NK-92 treated with Interleukin-12 subunit alpha and Interleukin-12 subunit beta, amount 100 ng/mL, for 24 hours (cell line): ENCODE measurements at regions not wholly inside any gene's neighbourhood (a gene's known extent, or its start where the extent isn't known, plus 50 kb on each side); places are given as distances from the start of the nearest gene placed in this dataset.
A peak's percentile ranks its signal among the peaks of the same experiment; 100 is the strongest.

Source experiments
- DNase-seq: peaks from one replicate; lab custom pipeline; 2025; lab: John Stamatoyannopoulos, UW

DNA sequence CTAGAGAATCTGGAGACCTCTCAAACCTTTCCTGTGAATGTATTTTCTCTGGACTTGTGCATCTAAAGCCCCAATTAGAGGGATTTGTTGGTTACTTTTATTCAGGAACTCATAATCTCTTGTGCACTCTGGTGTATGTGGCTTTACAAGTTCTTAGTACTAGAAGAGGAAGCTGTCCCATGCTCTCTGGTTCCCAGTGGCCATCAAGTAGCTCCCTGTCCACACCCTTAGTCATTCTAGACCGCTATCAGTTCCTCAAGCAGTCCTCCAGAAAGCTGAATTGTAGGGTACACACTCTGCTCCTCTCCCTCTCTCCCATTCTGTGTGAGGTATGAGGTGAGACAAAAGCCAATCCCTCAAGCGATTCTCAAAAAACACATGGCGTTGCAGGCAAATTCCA lies 470.3 kb downstream of the PTPRC start:
- DNase-seq, result no peak

DNA sequence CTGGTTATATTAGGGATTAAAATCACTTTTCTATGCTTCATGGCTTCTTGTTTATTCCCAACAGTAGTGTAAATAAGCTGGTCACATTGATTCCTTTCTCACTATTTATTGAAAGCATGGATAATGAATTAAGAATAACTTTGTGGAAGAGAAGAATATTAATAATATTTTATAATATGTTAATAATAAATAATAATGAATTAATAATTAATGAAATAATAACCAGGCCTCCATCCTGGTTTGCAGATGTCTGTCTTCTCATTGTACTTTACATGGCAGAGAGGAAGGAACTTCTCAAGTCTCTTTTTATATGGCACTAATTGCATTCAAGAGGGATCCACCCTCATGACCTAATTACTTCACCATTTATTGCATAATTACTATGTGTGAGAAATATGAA lies 473.5 kb downstream of the PTPRC start:
- DNase-seq, result no peak

DNA sequence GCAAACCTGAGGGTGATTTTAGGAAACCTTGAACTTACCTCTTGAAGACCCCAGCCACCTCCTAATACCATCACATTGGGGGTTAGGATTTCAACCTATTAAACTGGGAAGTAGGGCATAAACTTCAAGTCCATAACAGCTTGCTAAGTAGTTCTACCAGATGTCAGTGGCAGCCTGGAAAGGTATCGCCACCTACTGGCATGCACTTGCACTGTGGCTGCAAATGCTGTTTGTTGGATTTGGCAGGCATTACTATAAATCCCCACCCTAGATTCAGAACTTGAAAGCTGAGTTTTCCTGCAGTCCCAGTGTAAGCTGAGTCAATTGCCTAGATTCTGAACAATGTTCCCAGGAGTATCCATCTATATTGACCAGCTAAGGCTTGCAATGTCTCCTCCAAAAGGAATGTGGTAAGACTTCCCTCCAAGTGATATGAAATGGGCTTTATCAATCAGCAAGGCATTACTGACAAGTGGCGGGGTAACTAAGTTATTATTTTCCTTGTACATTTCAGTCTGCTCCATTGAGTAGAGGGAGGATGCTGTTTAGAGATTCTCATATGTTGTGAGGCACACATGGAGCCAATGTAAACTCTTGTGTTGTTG lies 474.5 kb downstream of the PTPRC start:
- DNase-seq, result peak; percentile 40

DNA sequence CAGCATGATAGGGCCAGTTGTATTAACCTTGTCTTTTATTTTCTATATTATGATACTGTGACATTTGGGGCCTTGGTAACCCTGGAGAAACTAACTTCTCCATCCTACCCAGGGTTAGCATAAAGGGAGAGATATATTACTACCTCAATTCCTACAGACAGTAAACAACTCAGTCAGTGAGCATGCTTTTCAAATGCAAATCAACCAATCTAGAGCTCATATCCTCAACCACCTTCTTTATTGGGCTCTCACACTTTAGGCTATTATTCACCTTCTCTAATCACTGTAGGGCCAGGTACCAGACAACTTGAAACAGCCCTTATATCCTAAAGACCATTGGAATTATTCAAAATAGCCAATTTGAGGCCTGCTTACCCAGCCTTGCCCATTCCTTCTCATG lies 477.6 kb downstream of the PTPRC start:
- DNase-seq, result no peak

DNA sequence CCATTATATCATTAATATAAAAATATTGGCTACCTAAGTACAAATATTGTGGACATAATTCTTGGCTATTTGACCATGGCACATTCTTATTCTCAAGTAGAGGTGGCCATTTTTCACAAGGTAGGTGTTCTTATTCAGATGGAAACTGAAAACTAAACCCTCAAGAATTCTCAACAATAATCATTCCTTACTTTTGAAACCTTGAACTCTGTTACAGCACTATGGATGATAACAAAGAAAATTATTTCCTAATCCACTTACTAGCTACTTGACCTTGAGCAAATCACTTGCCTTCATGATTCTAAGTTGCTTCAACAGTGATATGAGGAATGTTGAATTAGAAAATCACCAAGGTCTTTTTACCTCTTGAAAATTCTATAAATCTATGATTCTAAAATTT lies 482.2 kb downstream of the PTPRC start:
- DNase-seq, result no peak

DNA sequence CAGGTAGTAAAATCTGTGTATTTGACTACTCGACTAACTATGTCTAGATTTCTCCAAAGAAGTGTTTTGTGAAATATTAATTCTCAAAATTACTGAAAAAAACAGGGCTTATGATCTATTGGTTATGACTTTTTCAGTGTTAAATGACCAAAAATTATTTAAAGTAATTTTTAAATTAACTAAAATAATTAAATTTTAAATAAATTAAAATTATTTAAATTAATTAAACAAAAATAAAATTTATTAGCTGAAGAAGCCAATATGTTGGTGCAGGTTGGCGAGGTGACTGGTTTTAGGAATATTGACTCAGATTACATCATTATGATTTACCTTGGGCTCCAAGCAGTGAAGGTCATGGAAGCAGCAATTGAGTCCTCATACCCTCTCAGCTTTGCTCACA lies 483.2 kb downstream of the PTPRC start:
- no peak for DNase-seq

DNA sequence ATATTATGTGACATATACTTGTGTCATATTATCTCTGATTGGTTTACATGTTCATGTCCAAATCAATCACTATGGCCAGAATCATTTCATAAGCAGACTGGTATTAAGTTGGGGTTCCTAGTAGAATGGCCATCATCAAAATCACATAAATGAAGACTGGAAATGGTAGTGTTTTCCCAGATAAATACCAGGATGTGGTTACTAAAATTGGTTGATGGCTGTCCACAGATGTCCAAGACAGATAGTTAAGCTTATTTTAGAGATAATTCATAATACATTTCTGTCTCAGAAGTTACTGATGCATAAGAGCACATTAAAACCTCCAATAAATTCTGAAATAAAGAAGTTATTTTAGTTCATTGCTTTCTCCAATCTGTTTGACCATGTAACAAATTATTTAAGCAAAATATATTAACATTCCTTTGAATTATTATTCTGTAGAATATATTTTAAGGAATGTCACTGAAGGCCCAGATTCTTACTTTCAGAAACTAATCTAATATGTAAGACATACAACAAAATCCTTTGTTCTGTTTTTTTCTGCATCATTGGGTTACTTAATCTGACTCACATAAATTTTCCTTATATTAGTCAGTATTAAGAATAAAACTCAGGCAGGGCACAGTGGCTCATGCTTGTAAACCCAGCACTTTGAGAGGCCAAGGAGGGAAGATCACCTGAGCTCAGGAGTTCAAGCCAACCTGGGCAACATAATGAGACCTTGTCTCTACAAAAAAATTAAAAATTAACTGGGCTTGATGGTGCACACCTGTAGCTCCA lies 483.9 kb downstream of the PTPRC start:
- DNase-seq, result no peak

DNA sequence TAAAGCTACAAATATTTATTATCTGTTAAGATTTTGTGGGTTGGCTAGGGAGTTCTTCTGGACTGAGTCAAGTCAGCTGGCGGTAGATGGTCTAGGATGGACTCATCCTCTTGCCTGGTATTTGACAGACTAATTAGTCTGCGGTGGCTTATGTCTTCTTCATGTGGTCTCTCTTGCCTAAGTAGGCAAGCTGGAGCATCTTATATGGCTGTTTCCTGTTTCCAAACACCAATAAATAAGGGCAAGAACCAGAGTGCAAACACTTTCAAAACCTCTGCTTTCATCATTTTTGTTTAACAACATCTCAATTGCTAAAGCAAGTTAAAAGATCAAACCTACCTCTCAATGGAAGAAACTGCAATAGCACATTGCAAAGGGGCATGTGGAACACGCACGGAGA lies 484.8 kb downstream of the PTPRC start:
- no peak for DNase-seq

DNA sequence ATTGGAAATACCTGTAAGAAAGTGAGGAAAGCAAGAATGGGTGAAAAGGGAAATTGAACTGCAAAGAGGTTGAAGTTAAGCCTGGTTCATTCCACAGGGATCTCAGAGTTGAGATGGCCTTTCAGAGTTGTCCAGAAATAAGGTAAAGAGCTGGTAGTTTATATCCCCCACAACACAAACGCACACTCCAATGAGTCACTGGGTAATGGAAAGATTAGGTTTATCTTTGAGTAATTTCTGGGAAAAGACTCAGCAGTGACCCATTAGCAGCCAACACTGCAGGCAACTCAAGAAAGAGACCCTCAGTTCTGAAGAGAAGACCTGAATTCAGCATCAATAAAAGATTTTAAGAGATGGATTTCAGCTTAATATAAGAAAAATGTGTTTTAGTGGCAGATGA lies 485.5 kb downstream of the PTPRC start:
- no peak for DNase-seq

DNA sequence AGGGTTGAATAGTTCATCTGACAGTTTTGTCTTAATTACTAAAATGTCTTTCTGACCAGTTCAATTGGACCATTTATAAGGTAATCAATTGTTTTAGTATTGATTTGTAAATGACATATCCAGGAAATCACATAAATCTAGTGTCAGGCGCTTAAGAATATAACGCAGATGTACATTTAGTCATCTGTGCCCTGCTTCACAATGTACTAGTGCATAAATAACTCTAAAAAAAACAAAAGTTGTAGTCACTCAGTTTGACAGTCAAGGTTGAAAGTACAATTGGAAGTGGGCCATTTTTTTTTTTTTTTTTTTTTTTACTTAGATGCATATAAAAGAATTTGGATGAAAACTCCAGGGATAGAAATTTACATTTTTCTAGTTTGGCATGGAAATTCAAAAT lies 490.4 kb downstream of the PTPRC start:
- no peak for DNase-seq

DNA sequence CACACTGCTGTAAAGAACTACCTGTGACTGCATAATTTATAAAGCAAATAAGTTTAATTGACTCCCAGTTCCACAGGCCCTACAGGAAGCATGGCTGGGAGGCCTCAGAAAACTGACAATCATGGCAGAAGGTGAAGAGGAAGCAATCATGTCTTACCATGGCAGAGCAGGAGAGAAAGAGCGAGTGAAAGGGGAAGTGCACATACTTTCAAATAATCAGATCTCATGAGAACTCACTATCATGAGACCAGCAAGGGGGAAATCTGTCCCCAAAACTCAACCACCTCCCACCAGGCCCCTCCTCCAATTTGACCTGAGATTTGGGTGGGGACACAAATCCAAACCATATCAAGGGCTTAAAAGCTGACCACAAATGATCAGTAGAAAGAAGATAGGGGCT lies 493.2 kb downstream of the PTPRC start:
- DNase-seq, result no peak

DNA sequence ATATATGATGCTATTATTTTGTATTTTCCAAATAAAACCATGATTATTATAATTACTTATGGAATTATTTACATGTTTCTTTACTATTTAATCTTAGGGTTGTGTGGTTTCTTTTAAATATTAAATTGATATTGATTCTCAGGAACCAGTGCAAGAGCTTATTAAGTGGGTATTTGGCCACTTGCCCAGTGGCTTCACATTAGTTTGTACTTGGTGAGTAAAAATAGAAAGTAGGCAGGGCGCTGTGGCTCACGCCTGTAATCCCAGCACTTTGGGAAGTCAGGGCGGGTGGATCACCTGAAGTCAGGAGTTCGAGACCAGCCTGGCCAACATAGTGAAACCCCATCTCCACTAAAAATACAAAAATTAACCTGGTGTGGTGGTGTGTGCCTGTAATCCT lies 497.1 kb downstream of the PTPRC start:
- no peak for DNase-seq

DNA sequence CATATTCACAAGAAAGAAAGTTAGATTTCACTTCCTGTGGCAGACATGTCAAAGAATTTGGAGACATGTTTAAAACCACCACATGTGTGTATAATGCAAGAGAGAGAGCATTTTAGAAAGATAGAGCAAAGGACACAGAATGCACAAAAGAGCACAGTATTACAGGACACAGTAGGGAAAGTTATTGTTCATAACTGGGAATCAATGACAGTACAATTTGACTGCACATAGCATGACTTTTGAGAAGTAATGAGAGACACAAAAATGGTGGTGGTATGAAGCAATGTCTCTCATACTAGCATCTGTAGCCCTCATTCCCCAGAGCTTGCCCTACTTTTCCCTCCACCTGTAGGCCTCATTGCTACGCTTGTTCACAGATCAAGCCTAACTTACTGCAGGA lies 499.2 kb downstream of the PTPRC start:
- no peak for DNase-seq

DNA sequence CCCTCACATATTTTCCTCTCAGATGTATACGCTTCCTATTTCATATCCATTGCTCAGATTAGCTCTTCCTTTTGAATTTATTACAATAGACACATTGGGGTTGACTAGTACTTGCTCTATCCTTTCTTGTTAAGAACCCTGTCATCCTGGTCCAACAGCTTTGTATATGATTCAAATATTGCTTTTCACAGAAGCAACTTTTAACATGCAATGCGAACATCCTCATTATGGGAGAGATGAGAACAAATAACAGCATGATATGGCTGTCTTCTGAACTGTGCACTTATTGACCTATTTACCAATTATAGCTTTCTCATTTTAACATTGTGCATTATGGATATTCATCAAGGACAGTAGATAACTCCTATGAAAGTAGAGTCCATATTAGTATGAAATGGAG lies 510.8 kb downstream of the PTPRC start:
- DNase-seq, result no peak

DNA sequence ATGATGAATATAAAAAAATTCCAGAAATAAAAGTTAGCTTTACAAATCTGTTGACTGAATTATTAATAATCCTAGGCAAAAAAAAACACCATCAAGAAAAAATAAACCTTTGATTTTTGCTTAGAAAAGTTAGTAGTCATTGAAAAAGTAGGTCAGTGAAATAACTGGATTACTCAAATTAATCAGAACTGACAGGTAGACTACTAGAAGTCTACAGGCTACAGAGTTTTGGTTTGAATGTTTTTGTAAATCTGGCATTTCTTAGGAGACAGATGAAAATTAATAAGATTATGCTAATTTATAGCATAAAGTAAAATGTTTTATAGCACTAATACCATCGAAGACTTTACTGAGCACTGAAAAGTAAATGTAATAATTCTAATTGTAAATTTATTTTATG lies 511.9 kb downstream of the PTPRC start:
- no peak for DNase-seq

DNA sequence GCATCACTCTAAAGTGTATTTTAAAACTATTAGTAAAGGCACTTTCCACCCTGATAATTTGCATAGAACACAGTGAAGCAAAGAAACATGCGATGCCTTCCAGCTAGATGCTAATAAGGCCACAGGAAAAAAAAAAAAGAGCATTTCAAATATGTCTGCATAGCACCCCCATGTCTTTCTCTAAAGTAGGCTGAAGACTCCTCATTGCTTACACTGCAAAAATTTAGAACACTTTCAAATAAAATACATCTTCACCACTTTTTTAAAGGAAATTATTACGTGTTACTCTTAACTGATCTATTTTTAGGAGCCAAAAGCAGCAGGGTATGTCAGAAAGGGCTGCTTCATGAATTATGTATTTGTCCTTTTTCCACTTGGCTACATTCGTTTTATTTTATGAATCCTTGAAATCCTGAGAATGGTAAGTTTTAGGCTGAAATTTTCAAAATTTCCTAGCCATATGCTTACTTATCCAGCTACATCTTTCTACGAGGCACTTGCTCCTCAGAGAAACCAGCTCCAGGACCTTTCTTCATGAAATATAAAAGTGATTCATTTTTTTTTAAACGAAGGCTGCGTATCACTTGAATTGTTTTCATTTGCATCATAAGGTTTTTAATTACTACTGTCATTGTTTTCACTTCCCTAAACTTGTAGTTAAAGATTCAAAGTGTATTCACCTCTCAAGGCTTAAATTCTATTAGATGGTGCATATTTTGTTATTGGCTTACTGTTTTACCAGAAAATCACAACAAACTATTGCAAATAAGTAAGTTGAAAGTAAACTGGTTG lies 513.0 kb downstream of the PTPRC start:
- no peak for DNase-seq

DNA sequence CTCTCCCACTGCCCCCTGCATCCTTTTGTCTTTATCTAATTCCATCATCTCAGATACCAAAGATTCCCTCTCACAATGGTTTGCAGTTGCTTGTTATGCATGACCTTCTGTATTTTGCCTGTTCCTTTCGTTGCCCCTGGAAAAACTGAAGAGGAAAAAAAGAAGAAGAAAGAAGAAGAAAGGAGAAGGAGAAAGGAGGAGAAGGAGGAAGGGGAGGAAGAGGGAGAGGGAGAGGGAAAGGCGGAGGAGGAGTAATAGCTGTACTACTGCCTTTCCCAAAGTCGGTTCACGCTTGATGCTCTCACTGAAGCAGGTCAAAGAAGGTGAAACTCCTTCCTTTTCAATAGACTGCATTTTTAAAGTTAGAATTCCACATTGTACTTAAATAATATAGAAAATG lies 513.8 kb downstream of the PTPRC start:
- no peak for DNase-seq

DNA sequence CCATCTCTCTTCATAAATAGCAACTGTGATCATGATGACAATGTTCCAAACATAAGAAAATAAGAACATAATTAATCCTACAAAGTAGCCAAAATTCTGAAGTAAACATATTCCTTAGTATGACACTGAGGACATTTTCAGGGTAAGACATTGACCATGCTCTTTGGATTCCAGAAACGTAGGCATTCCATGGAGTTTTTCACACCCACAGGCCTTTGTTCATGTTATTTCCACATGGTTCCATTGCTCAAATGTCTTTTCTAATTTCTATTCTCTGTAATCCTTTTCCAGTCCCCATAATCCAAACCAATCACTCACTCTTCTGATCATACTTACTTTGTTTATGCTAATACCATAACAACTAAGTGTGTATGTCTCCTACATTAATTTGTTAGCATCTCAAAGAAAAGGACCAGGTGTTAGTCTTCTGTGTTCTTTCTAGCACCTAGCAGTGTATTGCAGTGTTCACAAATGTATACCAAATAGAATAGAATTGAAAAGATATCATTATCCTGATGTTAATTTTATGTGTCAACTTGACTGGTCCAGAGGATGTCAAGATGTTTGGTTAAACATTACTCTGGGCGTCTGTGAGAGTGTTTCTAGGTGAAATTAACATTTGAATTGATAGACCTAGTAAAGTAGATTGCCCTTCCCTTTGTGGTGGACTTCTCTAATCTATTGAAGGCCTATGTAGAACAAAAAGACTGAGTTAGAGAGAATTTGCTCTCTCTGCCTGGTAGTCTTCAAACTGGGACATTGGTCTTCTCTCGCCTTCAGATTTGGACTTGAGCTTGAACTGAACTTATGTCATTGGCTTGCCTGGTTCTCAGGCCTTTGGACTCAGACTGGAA lies 516.6 kb downstream of the PTPRC start:
- no peak for DNase-seq

DNA sequence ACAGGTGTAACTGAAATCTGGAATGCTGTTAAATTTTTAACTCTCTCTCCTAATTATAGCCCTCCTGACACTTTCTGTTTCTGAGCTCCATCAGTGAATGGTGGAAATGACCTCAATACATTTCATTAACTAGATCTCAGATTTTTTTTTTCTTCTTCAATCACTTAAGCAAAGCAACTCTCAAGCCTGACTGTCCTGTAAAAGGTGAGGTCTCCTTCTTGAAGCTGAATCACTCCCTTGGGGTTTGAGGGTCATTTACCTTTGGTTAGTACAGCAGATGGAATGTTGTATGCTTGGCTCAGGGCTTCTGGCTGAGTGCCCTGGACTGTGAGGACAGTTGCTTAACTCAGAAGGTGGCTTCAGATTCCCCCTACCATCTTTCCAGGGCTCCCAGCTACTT lies 518.7 kb downstream of the PTPRC start:
- DNase-seq, result no peak

DNA sequence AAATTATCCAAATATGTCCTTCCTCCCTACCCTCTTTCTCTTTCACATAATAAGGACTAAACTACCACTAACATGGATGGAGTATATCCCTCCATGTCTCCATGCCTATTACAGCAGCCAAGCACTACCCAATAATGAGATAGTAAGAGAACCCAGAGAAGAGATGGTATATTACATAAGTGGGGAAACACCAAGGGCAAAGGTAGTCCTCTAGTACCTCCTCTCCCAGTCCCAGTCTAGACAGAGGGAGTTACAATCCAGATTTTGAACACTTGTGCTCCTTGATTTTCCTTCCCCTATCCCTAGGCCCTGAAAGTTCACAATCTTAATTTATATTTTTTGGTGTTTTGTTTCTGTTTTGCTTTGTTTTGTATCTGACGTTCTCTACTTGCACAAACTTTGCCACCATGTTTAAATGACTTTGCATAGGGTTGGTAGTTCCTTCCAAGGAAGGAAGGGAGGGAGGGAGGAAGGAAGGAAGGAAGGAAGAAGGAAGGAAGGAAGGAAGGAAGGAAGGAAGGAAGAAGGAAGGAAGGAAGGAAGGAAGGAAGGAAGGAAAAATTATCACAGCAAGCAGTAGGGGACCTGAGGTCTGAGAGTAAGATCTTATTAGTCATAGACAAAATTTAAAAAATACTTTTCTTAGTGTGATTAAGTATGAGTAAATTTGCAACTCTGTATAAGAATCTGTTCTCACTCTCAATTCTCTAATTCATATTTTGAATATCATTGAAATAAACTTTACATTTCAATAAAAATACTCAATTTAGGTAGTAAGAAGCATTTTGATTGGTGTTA lies 521.9 kb downstream of the PTPRC start:
- DNase-seq, result no peak

DNA sequence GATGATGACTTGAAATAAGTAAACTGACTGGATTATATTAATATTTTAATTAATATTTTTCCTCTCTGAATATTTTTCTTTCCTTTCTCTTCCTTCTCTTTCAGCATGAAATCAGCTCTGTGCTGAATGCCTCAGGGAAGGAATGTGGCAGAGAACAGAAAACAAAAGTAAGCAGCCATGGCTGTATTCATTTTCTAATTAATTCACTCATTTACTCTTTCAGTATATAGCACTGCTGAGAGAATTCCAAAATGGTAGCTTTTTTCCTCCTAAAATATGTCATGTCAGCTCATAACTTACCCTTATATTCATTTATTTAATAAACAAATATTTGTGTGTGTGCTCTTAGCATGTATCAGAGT lies 522.5 kb downstream of the PTPRC start:
- no peak for DNase-seq
